ENCODE measurements at regions not wholly inside any gene's neighbourhood (a gene's known extent, or its start where the extent isn't known, plus 50 kb on each side); places are given as distances from the start of the nearest gene placed in this dataset.

DNA sequence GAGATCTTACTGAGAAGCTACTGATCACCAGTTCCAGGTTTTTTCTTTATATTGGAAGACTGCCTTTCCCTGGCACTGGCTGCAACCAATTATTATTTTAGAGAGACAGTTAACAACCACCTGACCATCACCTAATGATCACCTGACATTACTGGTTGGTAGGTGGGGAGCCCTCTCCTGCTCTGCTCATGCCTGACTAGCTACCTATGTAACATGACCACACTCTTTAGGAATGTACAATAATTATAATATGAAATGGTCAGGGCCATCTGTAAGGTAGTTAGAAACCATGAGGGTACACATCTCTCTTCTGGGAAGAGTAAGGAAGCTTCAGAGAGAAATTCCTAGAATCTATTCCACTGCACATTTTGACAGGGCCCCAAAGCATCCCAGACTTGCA is 59.0 kb upstream of the SCEL start:
- TF ChIP-seq CTCF (IDR thresholded peaks at IDR 0.05) (no peak), POLR2A (IDR thresholded peaks at IDR 0.05) (no peak)

Data from esophagus squamous epithelium (tissue), 4 donors.